Chondrocyte (in vitro differentiated cells): ENCODE measurements at regions not wholly inside any gene's neighbourhood (a gene's known extent, or its start where the extent isn't known, plus 50 kb on each side); places are given as distances from the start of the nearest gene placed in this dataset.
"Not testable (repeated sequence)": the region's sequence is repeated elsewhere in the genome, so short reads cannot be mapped to it uniquely, and the experiment has no call there.

ENCODE experiments used
- DNase-seq: peaks from one replicate; pipeline ENCODE4 v3.0.0; 2021; ENCODE audit warnings: mixed read lengths, low spot score
- H3K27ac Mint-ChIP-seq: one replicate; pipeline ENCODE4 v1.8.0; 2021; ENCODE audit warnings: mild to moderate bottlenecking, moderate library complexity, mixed read lengths; ENCODE audit not compliant: unreplicated experiment
- H3K27me3 Mint-ChIP-seq: 2 replicates; pipeline ENCODE4 v1.8.0; 2021; ENCODE audit warnings: low read depth, mixed read lengths
- H3K36me3 Mint-ChIP-seq: 2 replicates; pipeline ENCODE4 v1.8.0; 2021; ENCODE audit warnings: low read depth, mixed read lengths
- H3K4me1 Mint-ChIP-seq: 2 replicates; pipeline ENCODE4 v1.8.0; 2021; ENCODE audit warnings: low read depth, mild to moderate bottlenecking, mixed read lengths
- H3K4me3 Mint-ChIP-seq: one replicate; pipeline ENCODE4 v1.8.0; 2021; ENCODE audit warnings: mild to moderate bottlenecking, moderate library complexity, mixed read lengths; ENCODE audit not compliant: unreplicated experiment
- H3K9me3 Mint-ChIP-seq: 2 replicates; pipeline ENCODE4 v1.8.0; 2021; ENCODE audit warnings: low read depth, mixed read lengths
- CTCF ChIP-seq: fragments of 200-600 bp; sonication (generic); IDR thresholded peaks from 2 replicates; pipeline ENCODE4 v1.5.0; 2021; ENCODE audit warnings: antibody characterized with exemption, mild to moderate bottlenecking, moderate library complexity

- Mint-ChIP-seq H3K9me3 (peaks cover 3% of the 10 kb centered on the region), H3K27ac (no peak overlapping the region), H3K4me3 (no peak overlapping the region), H3K36me3 (no peaks in the 10 kb centered on the region), H3K27me3 (peaks cover 7% of the 10 kb centered on the region), H3K4me1 (no peaks in the 10 kb centered on the region)
- DNase-seq: no peak
- no peak for TF ChIP-seq CTCF
Measured at GRCh38 chr12:131555866-131556265, 155.0 kb upstream of the SFSWAP start.

GRCh38 chr12:131557078-131557709 lies 153.7 kb upstream of the SFSWAP start:
- no peak for TF ChIP-seq CTCF
- Mint-ChIP-seq H3K9me3 (no peaks in the 10 kb centered on the region), H3K4me1 (no peaks in the 10 kb centered on the region), H3K27ac (no peak overlapping the region), H3K4me3 (no peak overlapping the region), H3K36me3 (no peaks in the 10 kb centered on the region), H3K27me3 (peaks cover 7% of the 10 kb centered on the region)
- DNase-seq: no peak

GRCh38 chr12:131559517-131560516 lies 151.1 kb upstream of the SFSWAP start:
- TF ChIP-seq CTCF: no peak
- Mint-ChIP-seq H3K4me1 (no peaks in the 10 kb centered on the region), H3K27me3 (peaks cover 17% of the 10 kb centered on the region), H3K9me3 (no peaks in the 10 kb centered on the region), H3K4me3 (no peak overlapping the region), H3K36me3 (no peaks in the 10 kb centered on the region), H3K27ac (no peak overlapping the region)
- DNase-seq: no peak

- no peaks in the 10 kb centered on the region for H3K9me3 Mint-ChIP-seq
- no peak overlapping the region for H3K27ac Mint-ChIP-seq
- H3K4me1 Mint-ChIP-seq: no peaks in the 10 kb centered on the region
- H3K4me3 Mint-ChIP-seq: no peak overlapping the region
- no peaks in the 10 kb centered on the region for H3K36me3 Mint-ChIP-seq
- H3K27me3 Mint-ChIP-seq: peaks cover 29% of the 10 kb centered on the region
- TF ChIP-seq CTCF: no peak
- DNase-seq: no peak
Measured at GRCh38 chr12:131561051-131561450, 149.8 kb upstream of the SFSWAP start.

GRCh38 chr12:131561891-131562684 lies 148.8 kb upstream of the SFSWAP start:
- no peaks in the 10 kb centered on the region for H3K36me3 Mint-ChIP-seq
- no peaks in the 10 kb centered on the region for H3K9me3 Mint-ChIP-seq
- peaks cover 35% of the 10 kb centered on the region for H3K27me3 Mint-ChIP-seq
- H3K4me3 Mint-ChIP-seq: no peak overlapping the region
- H3K4me1 Mint-ChIP-seq: no peaks in the 10 kb centered on the region
- no peak for TF ChIP-seq CTCF
- no peak overlapping the region for H3K27ac Mint-ChIP-seq
- DNase-seq: no peak

GRCh38 chr12:131564138-131564727 lies 146.7 kb upstream of the SFSWAP start:
- H3K27ac Mint-ChIP-seq, H3K9me3 Mint-ChIP-seq, H3K36me3 Mint-ChIP-seq, DNase-seq, H3K4me3 Mint-ChIP-seq, H3K4me1 Mint-ChIP-seq: not testable (repeated sequence)
- peaks cover 49% of the 10 kb centered on the region for H3K27me3 Mint-ChIP-seq
